ENCODE measurements at regions not wholly inside any gene's neighbourhood (a gene's known extent, or its start where the extent isn't known, plus 50 kb on each side); places are given as distances from the start of the nearest gene placed in this dataset.

DNA sequence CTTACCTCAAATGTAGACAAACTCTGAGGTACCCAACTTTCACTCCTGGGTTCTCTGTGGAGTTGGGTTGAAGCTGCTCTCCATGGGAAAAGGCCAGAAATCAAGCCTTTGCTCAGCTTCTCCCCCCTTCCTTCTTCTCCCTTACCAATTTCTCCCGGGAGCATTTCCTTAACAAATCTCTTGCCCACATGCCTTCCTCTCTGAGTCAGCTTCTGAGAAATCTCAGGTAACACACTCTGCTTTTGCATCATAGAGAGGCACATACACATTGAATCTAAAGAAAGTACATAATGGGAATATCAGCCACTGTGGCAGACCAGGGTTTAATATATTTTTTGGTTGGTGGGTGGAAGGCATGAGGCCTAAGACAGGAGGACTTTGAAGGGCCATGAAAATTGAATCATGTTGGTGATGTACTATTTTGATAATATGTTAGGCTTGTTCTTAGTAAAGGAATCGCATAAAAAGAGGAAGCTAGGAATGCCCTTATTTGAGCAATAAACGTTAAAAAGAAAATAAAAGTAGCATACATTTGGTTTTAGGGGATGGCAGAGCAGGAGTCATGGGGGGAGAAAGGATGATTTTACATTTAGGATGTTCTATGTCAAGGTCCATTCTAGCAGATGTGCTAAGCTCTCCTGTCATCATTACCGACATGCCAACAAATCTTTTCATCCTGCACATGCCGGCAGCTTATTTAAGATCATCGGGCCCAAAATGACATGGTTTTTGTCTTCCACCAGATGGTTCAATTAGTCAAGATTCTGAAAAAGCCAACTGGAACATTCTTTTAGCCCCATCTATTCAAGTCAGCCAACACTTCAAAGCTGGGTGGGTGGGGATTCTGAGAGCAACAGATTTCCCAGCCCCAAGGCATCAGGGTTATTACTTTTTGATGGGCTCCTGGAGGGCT is 199.5 kb upstream of the CLINT1 start:
- TF ChIP-seq, protein P1, sequence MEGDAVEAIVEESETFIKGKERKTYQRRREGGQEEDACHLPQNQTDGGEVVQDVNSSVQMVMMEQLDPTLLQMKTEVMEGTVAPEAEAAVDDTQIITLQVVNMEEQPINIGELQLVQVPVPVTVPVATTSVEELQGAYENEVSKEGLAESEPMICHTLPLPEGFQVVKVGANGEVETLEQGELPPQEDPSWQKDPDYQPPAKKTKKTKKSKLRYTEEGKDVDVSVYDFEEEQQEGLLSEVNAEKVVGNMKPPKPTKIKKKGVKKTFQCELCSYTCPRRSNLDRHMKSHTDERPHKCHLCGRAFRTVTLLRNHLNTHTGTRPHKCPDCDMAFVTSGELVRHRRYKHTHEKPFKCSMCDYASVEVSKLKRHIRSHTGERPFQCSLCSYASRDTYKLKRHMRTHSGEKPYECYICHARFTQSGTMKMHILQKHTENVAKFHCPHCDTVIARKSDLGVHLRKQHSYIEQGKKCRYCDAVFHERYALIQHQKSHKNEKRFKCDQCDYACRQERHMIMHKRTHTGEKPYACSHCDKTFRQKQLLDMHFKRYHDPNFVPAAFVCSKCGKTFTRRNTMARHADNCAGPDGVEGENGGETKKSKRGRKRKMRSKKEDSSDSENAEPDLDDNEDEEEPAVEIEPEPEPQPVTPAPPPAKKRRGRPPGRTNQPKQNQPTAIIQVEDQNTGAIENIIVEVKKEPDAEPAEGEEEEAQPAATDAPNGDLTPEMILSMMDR (IDR thresholded peaks at IDR 0.05): no peak
- no peak for TF ChIP-seq POLR2A (IDR thresholded peaks at IDR 0.05)

Data from lower leg skin (tissue), 3 donors.